ENCODE measurements at regions not wholly inside any gene's neighbourhood (a gene's known extent, or its start where the extent isn't known, plus 50 kb on each side); places are given as distances from the start of the nearest gene placed in this dataset.

DNA sequence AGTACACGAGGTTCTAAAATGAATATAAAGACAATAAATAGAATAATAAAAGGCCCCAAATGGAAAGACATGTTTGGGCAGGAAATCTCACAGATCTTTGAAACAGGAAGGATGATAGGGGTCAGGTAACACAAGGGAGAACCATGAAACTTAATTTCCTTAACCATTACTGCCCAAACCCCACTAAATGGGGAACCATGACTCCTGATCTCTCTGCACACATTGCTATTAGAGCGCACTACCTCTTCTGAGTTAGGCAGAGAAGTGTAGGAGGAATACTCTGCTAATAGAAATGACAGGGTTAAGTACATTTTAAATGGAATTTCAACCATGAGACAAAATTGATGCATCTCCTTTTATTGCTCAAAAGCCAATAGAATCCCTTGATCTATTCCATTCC is 213.7 kb upstream of the SETBP1 start:
- TF ChIP-seq, protein P1, sequence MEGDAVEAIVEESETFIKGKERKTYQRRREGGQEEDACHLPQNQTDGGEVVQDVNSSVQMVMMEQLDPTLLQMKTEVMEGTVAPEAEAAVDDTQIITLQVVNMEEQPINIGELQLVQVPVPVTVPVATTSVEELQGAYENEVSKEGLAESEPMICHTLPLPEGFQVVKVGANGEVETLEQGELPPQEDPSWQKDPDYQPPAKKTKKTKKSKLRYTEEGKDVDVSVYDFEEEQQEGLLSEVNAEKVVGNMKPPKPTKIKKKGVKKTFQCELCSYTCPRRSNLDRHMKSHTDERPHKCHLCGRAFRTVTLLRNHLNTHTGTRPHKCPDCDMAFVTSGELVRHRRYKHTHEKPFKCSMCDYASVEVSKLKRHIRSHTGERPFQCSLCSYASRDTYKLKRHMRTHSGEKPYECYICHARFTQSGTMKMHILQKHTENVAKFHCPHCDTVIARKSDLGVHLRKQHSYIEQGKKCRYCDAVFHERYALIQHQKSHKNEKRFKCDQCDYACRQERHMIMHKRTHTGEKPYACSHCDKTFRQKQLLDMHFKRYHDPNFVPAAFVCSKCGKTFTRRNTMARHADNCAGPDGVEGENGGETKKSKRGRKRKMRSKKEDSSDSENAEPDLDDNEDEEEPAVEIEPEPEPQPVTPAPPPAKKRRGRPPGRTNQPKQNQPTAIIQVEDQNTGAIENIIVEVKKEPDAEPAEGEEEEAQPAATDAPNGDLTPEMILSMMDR (IDR thresholded peaks at IDR 0.05; ENCODE audit: partially characterized antibody, unreplicated experiment), result no peak
- Mint-ChIP-seq H3K27me3 (ENCODE audit: unreplicated experiment) (no peaks in the 10 kb centered on the region), H3K9me3 (ENCODE audit: unreplicated experiment) (peaks cover 4% of the 10 kb centered on the region), H3K4me3 (ENCODE audit: unreplicated experiment) (no peak overlapping the region), H3K36me3 (ENCODE audit: unreplicated experiment) (no peaks in the 10 kb centered on the region), H3K4me1 (ENCODE audit: low read depth, unreplicated experiment) (no peaks in the 10 kb centered on the region), H3K27ac (ENCODE audit: unreplicated experiment) (no peak overlapping the region)
- no peak for DNase-seq

DNA sequence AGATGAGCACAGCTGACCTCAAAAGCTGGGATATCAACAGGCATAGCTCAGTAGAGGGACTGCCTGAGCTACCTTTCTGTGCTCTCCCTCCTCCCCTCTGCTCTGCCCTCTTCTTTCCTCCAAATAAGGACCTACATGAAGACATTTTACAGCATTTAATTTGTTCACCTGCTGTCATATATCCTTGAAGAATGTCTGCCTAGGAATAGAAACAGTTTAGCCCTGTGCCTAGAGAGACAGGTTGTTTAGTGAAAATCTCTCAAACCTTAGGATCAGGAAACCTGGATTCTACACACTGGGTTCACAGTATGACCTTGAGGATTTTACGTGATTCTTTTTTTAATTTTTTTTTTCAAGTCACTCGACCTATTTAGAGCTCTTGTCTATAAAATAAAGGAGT is 213.0 kb upstream of the SETBP1 start:
- no peaks in the 10 kb centered on the region for H3K36me3 Mint-ChIP-seq (ENCODE audit: unreplicated experiment)
- DNase-seq, result no peak
- H3K9me3 Mint-ChIP-seq (ENCODE audit: unreplicated experiment), result peaks cover 4% of the 10 kb centered on the region
- H3K4me1 Mint-ChIP-seq (ENCODE audit: low read depth, unreplicated experiment), result no peaks in the 10 kb centered on the region
- TF ChIP-seq, protein P1 (IDR thresholded peaks at IDR 0.05; ENCODE audit: partially characterized antibody, unreplicated experiment), result no peak
- H3K4me3 Mint-ChIP-seq (ENCODE audit: unreplicated experiment), result no peak overlapping the region
- no peak overlapping the region for H3K27ac Mint-ChIP-seq (ENCODE audit: unreplicated experiment)
- no peaks in the 10 kb centered on the region for H3K27me3 Mint-ChIP-seq (ENCODE audit: unreplicated experiment)

DNA sequence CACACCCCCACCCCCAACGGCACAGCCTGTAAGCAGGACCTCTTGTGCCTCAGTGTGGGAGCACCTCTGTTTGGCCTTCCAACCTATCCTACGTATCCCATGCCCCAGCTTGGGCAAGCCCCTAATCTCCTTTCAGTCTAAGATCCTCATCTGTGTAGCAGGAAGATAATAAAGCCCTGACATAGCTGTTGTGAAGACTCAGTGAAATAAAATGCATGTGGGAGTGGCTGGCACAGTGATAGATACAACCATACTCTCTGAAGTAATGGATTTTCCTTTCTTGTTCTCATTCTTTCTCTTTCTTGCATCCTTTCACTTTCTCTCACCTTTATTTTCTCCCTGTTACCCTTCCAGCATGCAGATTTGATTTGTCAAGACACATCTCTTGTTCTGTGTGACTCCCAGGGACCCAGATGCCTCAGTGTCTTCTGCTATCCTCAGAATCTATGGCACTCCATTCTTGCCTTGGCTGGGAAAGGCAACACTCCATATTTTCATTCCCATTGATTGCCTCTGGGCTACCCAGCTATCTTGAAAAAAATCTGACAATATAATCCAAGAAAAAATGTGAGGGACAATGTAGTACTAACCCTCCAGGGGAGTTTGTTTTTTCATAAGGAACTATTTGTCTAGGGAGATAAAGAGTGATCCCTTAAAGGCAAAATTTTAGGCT is 207.2 kb upstream of the SETBP1 start:
- TF ChIP-seq, protein P1 (IDR thresholded peaks at IDR 0.05; ENCODE audit: partially characterized antibody, unreplicated experiment), result no peak
- H3K27ac Mint-ChIP-seq (ENCODE audit: unreplicated experiment), result no peak overlapping the region
- H3K4me3 Mint-ChIP-seq (ENCODE audit: unreplicated experiment), result no peak overlapping the region
- peaks cover 2% of the 10 kb centered on the region for H3K9me3 Mint-ChIP-seq (ENCODE audit: unreplicated experiment)
- peaks cover 3% of the 10 kb centered on the region for H3K27me3 Mint-ChIP-seq (ENCODE audit: unreplicated experiment)
- no peaks in the 10 kb centered on the region for H3K4me1 Mint-ChIP-seq (ENCODE audit: low read depth, unreplicated experiment)
- H3K36me3 Mint-ChIP-seq (ENCODE audit: unreplicated experiment), result peaks cover 3% of the 10 kb centered on the region
- DNase-seq, result no peak

DNA sequence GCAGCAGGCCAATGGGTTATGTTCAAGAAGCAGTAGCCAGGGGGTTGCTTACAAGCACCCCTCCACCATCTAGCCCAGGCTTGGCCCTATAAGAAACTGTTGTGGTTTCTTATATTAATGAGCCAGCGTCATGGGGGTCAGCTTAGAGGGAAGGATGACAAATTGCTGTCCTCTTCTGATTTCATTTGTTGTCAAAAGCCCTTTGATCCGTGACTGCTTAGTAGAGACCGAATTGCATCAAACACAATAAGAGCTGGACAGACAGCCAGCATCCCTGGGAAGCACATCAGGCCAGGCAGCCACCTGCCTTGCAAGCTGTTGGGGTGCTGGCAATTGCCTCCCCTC is 206.6 kb upstream of the SETBP1 start:
- Mint-ChIP-seq H3K9me3 (ENCODE audit: unreplicated experiment) (peaks cover 5% of the 10 kb centered on the region), H3K36me3 (ENCODE audit: unreplicated experiment) (peaks cover 7% of the 10 kb centered on the region), H3K27ac (ENCODE audit: unreplicated experiment) (no peak overlapping the region), H3K4me1 (ENCODE audit: low read depth, unreplicated experiment) (no peaks in the 10 kb centered on the region), H3K4me3 (ENCODE audit: unreplicated experiment) (no peak overlapping the region), H3K27me3 (ENCODE audit: unreplicated experiment) (peaks cover 3% of the 10 kb centered on the region)
- DNase-seq, result no peak
- TF ChIP-seq, protein P1 (IDR thresholded peaks at IDR 0.05; ENCODE audit: partially characterized antibody, unreplicated experiment), result no peak

DNA sequence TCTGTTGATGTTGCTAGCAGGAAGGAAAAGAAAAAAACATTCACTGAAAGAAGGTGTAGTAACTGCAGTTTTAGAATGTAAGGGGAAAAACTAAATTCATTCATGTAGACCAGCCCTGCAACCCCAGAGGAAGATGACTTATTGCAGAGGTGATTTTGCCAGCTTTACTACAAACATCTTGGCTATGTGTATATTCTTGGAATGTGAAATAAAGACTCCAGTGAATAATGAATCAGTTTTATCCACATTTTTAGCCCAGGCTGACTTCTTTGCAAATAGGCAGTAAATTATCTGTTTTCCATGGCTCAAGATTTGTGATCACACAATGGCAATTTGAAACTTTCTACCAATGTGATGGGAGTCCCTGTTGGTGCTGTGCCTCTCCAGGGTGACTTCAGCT is 206.1 kb upstream of the SETBP1 start:
- Mint-ChIP-seq H3K9me3 (ENCODE audit: unreplicated experiment) (peaks cover 5% of the 10 kb centered on the region), H3K27ac (ENCODE audit: unreplicated experiment) (no peak overlapping the region), H3K36me3 (ENCODE audit: unreplicated experiment) (peaks cover 7% of the 10 kb centered on the region), H3K27me3 (ENCODE audit: unreplicated experiment) (peaks cover 3% of the 10 kb centered on the region), H3K4me3 (ENCODE audit: unreplicated experiment) (no peak overlapping the region), H3K4me1 (ENCODE audit: low read depth, unreplicated experiment) (no peaks in the 10 kb centered on the region)
- no peak for DNase-seq
- TF ChIP-seq, protein P1 (IDR thresholded peaks at IDR 0.05; ENCODE audit: partially characterized antibody, unreplicated experiment), result no peak

Data from glutamatergic neuron (in vitro differentiated cells).